GM19463 (cell line): ENCODE measurements at regions not wholly inside any gene's neighbourhood (a gene's known extent, or its start where the extent isn't known, plus 50 kb on each side); places are given as distances from the start of the nearest gene placed in this dataset.
"Not testable (repeated sequence)": the region's sequence is repeated elsewhere in the genome, so short reads cannot be mapped to it uniquely, and the experiment has no call there.

Source experiments
- ATAC-seq: cut with Tn5 transposase; IDR thresholded peaks from one replicate; pipeline ENCODE4 v1.9.1; 2021; ENCODE audit warnings: mild to moderate bottlenecking, moderate library complexity; ENCODE audit not compliant: unreplicated experiment

DNA sequence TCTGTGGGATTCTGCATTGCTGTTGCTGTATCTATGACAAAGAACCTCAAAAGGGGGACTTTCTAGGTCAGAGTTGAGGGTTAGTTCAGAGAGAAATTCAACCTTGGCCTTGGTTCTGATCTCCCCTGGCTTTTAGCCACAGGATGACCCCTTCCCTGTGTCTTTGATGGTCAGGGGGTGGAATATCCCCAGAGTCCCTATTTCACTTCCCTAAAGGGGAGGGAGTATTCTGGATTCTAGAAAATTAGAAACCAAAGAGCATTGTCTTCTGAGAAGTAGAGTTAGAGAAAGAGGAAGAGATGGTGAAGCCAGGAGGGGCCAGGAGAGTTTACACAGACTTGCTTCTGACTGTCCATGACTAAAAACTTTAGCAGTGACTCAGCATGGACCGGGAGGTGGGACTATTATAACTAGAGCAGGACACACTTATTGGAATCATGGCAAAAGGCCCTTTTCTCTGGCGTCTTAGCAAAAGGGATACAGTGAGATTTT, 56.2 kb upstream of the LPAR1 start:
- peak; percentile 67 for ATAC-seq

DNA sequence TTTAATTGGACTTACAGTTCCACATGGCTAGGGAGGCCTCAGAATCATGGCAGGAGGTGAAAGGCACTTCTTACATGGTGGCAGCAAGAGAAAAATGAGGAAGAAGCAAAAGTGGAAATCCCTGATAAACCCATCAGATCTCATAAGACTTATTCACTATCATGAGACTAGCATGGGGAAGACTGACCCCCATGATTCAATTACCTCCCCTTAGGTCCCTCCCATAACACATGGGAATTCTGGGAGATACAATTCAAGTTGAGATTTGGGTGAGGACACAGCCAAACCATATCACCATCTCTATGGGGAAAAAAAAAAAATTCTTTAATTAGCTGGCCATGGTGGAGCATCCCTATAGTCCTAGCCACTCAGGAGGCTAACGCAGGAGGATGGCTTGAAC, 53.9 kb upstream of the LPAR1 start:
- ATAC-seq = not testable (repeated sequence)
